H1 (cell line): ENCODE measurements at regions not wholly inside any gene's neighbourhood (a gene's known extent, or its start where the extent isn't known, plus 50 kb on each side); places are given as distances from the start of the nearest gene placed in this dataset.
"Not testable (repeated sequence)": the region's sequence is repeated elsewhere in the genome, so short reads cannot be mapped to it uniquely, and the experiment has no call there.

Source experiments
- CTCF ChIA-PET: fragments of 300-600 bp; sonication (Branson Sonifier 250); formaldehyde crosslinking; loops from one replicate; lab custom pipeline; 2021; ENCODE audit not compliant: partially characterized antibody; lab: Charles Lee
- POLR2A ChIA-PET: fragments of 300-600 bp; sonication (Branson Sonifier 250); formaldehyde crosslinking; loops from one replicate; lab custom pipeline; 2021; ENCODE audit warnings: inconsistent platforms; ENCODE audit not compliant: partially characterized antibody; lab: Charles Lee
- DNase-seq, 2 experiments: peaks; one replicate each; pipeline versions ENCODE4 v3.0.0 to v3.0.0-alpha.2; 2010 to 2022; ENCODE audit warnings: low spot score in 2 of 2, low read depth in 1 of 2, mixed read lengths in 1 of 2
- FAIRE-seq: peaks from 2 replicates; lab custom pipeline; 2011; peaks lifted over from hg19 to GRCh38; lab: Jason Lieb, UNC
- H2AFZ ChIP-seq: 2 replicates; pipeline ENCODE4 v1.8.1; 2012; ENCODE audit warnings: low read length, inconsistent platforms
- H2AK5ac ChIP-seq: 2 replicates; pipeline ENCODE4 v1.6.1; 2013; ENCODE audit warnings: low read depth, low read length
- H2BK120ac ChIP-seq: replicated peaks from 2 replicates; pipeline ENCODE3; 2013; ENCODE audit warnings: low read depth, low read length, inconsistent platforms
- H2BK12ac ChIP-seq: 2 replicates; pipeline ENCODE4 v1.6.1; 2013; ENCODE audit warnings: low read depth, low read length
- H2BK15ac ChIP-seq: 2 replicates; pipeline ENCODE4 v1.6.1; 2013; ENCODE audit warnings: low read length
- H2BK20ac ChIP-seq: 2 replicates; pipeline ENCODE4 v1.6.1; 2013; ENCODE audit warnings: low read length
- H2BK5ac ChIP-seq: 2 replicates; pipeline ENCODE4 v1.6.1; 2013; ENCODE audit warnings: low read depth, low read length
- H3K14ac ChIP-seq: 2 replicates; pipeline ENCODE4 v1.6.1; 2013; ENCODE audit warnings: inconsistent platforms; ENCODE audit not compliant: insufficient read length
- H3K18ac ChIP-seq: 2 replicates; pipeline ENCODE4 v1.6.1; 2013; ENCODE audit warnings: low read length; ENCODE audit errors: extremely low read depth
- H3K23ac ChIP-seq: 2 replicates; pipeline ENCODE4 v1.6.1; 2013; ENCODE audit warnings: inconsistent platforms; ENCODE audit not compliant: insufficient read length
- H3K23me2 ChIP-seq: 2 replicates; pipeline ENCODE4 v1.6.1; 2013; ENCODE audit warnings: low read depth, low read length
- H3K27ac ChIP-seq: 2 replicates; pipeline ENCODE4 v1.6.1; 2011; ENCODE audit warnings: low read depth, low read length, inconsistent platforms
- H3K27me3 ChIP-seq, 4 experiments: replicated peaks in 1 of 4; 1 replicate in 1 of 4; 2 replicates in 3 of 4; pipeline versions ENCODE4 v1.6.1 to v1.8.1; 2011 to 2013; ENCODE audit warnings: low read length in 3 of 4, mild to moderate bottlenecking in 3 of 4, inconsistent platforms in 2 of 4, mixed read lengths in 2 of 4, moderate library complexity in 1 of 4; ENCODE audit not compliant: control insufficient read depth in 3 of 4, insufficient read depth in 3 of 4; ENCODE audit errors: extremely low read depth in 1 of 4
- H3K36me3 ChIP-seq, 4 experiments: 2 replicates each; pipeline versions ENCODE4 v1.6.1 to v1.8.1; 2011 to 2013; ENCODE audit warnings: mild to moderate bottlenecking in 4 of 4, low read length in 3 of 4, moderate library complexity in 2 of 4, control low read depth in 1 of 4, inconsistent platforms in 1 of 4; ENCODE audit not compliant: insufficient read depth in 4 of 4, control insufficient read depth in 2 of 4
- H3K4ac ChIP-seq: replicated peaks from 2 replicates; pipeline ENCODE3; 2013; ENCODE audit warnings: low read length, low read depth, mixed read lengths, inconsistent platforms; ENCODE audit not compliant: insufficient read length
- H3K4me1 ChIP-seq, 4 experiments: replicated peaks in 1 of 4; 1 replicate in 1 of 4; 2 replicates in 3 of 4; pipeline versions ENCODE4 v1.6.1 to v1.8.1; 2011 to 2013; ENCODE audit warnings: low read length in 3 of 4, inconsistent platforms in 2 of 4, mixed read lengths in 1 of 4; ENCODE audit not compliant: insufficient read depth in 4 of 4, control insufficient read depth in 3 of 4
- H3K4me2 ChIP-seq, 2 experiments: 2 replicates each; pipeline versions ENCODE4 v1.6.1 to v1.8.1; 2011 to 2013; ENCODE audit warnings: low read depth in 2 of 2, low read length in 2 of 2, control low read depth in 1 of 2, inconsistent platforms in 1 of 2, mild to moderate bottlenecking in 1 of 2; ENCODE audit not compliant: insufficient read depth in 1 of 2
- H3K4me3 ChIP-seq, 4 experiments: fragments of 200-600, 300-600 bp in 1 of 4; sonication (generic), shearing (Covaris generic), sonication (Bioruptor Twin) in 1 of 4; 2 replicates each; pipeline versions ENCODE4 v1.5.1 to v1.8.1; 2011 to 2016; ENCODE audit warnings: low read length in 4 of 4, low read depth in 3 of 4, control low read depth in 2 of 4, inconsistent platforms in 2 of 4, mild to moderate bottlenecking in 2 of 4, mixed read lengths in 1 of 4, moderate library complexity in 1 of 4; ENCODE audit not compliant: insufficient read depth in 2 of 4; ENCODE audit errors: extremely low read depth in 1 of 4
- H3K56ac ChIP-seq: replicated peaks from 2 replicates; pipeline ENCODE3; 2013; ENCODE audit warnings: low read depth, mild to moderate bottlenecking, mixed read lengths, low read length, inconsistent platforms; ENCODE audit not compliant: insufficient read length
- H3K79me1 ChIP-seq: 2 replicates; pipeline ENCODE4 v1.6.1; 2013; ENCODE audit warnings: low read depth, low read length, control low read depth
- H3K79me2 ChIP-seq, 2 experiments: 2 replicates each; pipeline versions ENCODE4 v1.6.1 to v1.8.1; 2012 to 2013; ENCODE audit warnings: low read length in 2 of 2, mild to moderate bottlenecking in 2 of 2, inconsistent platforms in 1 of 2; ENCODE audit not compliant: insufficient read depth in 2 of 2, control insufficient read depth in 1 of 2
- H3K9ac ChIP-seq, 4 experiments: replicated peaks in 1 of 4; 1 replicate in 1 of 4; 2 replicates in 3 of 4; pipeline versions ENCODE4 v1.6.1 to v1.8.1; 2011 to 2013; ENCODE audit warnings: low read depth in 3 of 4, low read length in 3 of 4, control low read depth in 2 of 4, mild to moderate bottlenecking in 2 of 4, moderate library complexity in 2 of 4, inconsistent platforms in 1 of 4; ENCODE audit errors: extremely low read depth in 1 of 4
- H3K9me3 ChIP-seq, 2 experiments: 2 replicates each; pipeline versions ENCODE4 v1.6.1 to v1.8.1; 2012 to 2013; ENCODE audit warnings: mild to moderate bottlenecking in 2 of 2, moderate library complexity in 2 of 2, control low read depth in 1 of 2, inconsistent platforms in 1 of 2, low read depth in 1 of 2, low read length in 1 of 2, mixed read lengths in 1 of 2; ENCODE audit not compliant: insufficient read depth in 2 of 2
- H4K20me1 ChIP-seq, 2 experiments: replicated peaks in 1 of 2; 2 replicates each; pipeline versions ENCODE3 to v1.8.1; 2011 to 2013; ENCODE audit warnings: inconsistent platforms in 2 of 2, low read length in 2 of 2, mild to moderate bottlenecking in 1 of 2; ENCODE audit not compliant: insufficient read depth in 2 of 2, control insufficient read depth in 1 of 2
- H4K5ac ChIP-seq: 2 replicates; pipeline ENCODE4 v1.6.1; 2013; ENCODE audit warnings: low read length, low read depth, mixed read lengths, inconsistent platforms; ENCODE audit not compliant: insufficient read length
- H4K8ac ChIP-seq: 2 replicates; pipeline ENCODE4 v1.8.0; 2013; ENCODE audit warnings: mild to moderate bottlenecking, moderate library complexity, low read length, inconsistent platforms; ENCODE audit not compliant: insufficient read depth; ENCODE audit errors: extremely low read depth
- H4K91ac ChIP-seq: replicated peaks from 2 replicates; pipeline ENCODE3; 2013; ENCODE audit warnings: low read length, mixed read lengths, inconsistent platforms; ENCODE audit not compliant: insufficient read length
- WGBS, 2 experiments: shearing (Covaris generic) in 1 of 2; methylation state at CpG; one replicate each; pipeline versions ENCODE4 v1.1.6 to v1.1.7; 2013 to 2015; ENCODE audit warnings: low lambda C conversion rate in 2 of 2, mixed read lengths in 2 of 2, inconsistent platforms in 1 of 2, low coverage in 1 of 2, missing lambda C conversion rate in 1 of 2; ENCODE audit not compliant: insufficient replicate concordance in 2 of 2, insufficient coverage in 1 of 2, insufficient read length in 1 of 2; ENCODE audit errors: extremely low coverage in 1 of 2, missing lambda C conversion rate in 1 of 2; 5-methylcytosine and 5-hydroxymethylcytosine counted together

DNA sequence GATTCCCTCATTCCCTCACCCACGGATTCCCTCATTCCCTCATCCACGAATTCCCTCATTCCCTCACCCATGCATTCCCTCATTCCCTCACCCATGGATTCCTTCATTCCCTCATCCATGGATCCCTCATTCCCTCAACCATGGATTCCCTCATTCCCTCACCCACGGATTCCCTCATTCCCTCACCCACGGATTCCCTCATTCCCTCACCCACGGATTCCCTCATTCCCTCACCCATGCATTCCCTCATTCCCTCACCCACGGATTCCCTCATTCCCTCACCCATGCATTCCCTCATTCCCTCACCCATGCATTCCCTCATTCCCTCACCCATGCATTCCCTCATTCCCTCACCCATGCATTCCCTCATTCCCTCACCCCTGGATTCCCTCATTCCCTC is 238.0 kb downstream of the TTLL2 start:
- H3K4me3 ChIP-seq, H3K23me2 ChIP-seq, H4K91ac ChIP-seq, H3K4me2 ChIP-seq, H4K20me1 ChIP-seq, DNase-seq, CTCF ChIA-PET, H3K23ac ChIP-seq, H3K27me3 ChIP-seq, H4K5ac ChIP-seq, H4K8ac ChIP-seq, H3K9me3 ChIP-seq, H3K4ac ChIP-seq, H2BK20ac ChIP-seq, H2BK5ac ChIP-seq, H3K4me1 ChIP-seq, H2BK120ac ChIP-seq, H2BK15ac ChIP-seq, H2AFZ ChIP-seq, H3K36me3 ChIP-seq, H3K79me1 ChIP-seq, H3K9ac ChIP-seq, H3K79me2 ChIP-seq, H3K27ac ChIP-seq, POLR2A ChIA-PET, H3K56ac ChIP-seq, H3K18ac ChIP-seq, H2BK12ac ChIP-seq, H3K14ac ChIP-seq, FAIRE-seq: not testable (repeated sequence)
- H2AK5ac ChIP-seq, result peak overlapping the region; percentile 53; the same call in 1 of the 2 replicates
- WGBS, 2 experiments, result 67 to 80% methylated on average over 2 to 6 of the region's 6 CpGs
